ENCODE measurements at regions not wholly inside any gene's neighbourhood (a gene's known extent, or its start where the extent isn't known, plus 50 kb on each side); places are given as distances from the start of the nearest gene placed in this dataset.

DNA sequence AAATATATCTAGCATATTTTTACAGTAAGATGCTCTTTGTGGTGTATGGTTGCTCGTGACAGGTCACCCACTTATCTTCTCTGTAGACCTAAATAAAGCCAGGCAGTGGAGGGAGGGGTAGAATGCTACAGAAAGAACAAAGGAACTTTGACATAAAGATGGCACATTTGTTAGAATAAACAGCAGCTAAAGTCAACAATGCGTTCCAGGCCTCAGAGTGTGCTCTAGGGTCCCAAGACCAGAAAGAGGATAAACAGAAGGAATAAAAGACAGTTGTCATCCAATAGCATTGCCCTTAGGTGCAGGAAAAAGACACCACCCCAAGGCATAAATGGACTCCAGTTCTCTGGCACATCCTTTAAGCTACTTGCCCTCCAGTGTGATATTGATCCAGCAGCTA lies 523.0 kb upstream of the CDH11 start:
- TF ChIP-seq, protein P1, sequence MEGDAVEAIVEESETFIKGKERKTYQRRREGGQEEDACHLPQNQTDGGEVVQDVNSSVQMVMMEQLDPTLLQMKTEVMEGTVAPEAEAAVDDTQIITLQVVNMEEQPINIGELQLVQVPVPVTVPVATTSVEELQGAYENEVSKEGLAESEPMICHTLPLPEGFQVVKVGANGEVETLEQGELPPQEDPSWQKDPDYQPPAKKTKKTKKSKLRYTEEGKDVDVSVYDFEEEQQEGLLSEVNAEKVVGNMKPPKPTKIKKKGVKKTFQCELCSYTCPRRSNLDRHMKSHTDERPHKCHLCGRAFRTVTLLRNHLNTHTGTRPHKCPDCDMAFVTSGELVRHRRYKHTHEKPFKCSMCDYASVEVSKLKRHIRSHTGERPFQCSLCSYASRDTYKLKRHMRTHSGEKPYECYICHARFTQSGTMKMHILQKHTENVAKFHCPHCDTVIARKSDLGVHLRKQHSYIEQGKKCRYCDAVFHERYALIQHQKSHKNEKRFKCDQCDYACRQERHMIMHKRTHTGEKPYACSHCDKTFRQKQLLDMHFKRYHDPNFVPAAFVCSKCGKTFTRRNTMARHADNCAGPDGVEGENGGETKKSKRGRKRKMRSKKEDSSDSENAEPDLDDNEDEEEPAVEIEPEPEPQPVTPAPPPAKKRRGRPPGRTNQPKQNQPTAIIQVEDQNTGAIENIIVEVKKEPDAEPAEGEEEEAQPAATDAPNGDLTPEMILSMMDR (IDR thresholded peaks at IDR 0.05), result no peak
- no peaks in the 10 kb centered on the region for H3K4me1 Mint-ChIP-seq (ENCODE audit: low read depth)
- H3K4me3 Mint-ChIP-seq, result no peak overlapping the region
- H3K36me3 Mint-ChIP-seq (ENCODE audit: low read depth), result no peaks in the 10 kb centered on the region
- no peak overlapping the region for H3K27ac Mint-ChIP-seq
- H3K27me3 Mint-ChIP-seq (ENCODE audit: insufficient read depth), result no peaks in the 10 kb centered on the region; the same call in none of the 2 replicates
- no peak for DNase-seq
- H3K9me3 Mint-ChIP-seq, result no peaks in the 10 kb centered on the region

GRCh38 chr16:65641762-65642289 lies 520.0 kb upstream of the CDH11 start:
- Mint-ChIP-seq H3K4me3 (no peak overlapping the region), H3K36me3 (ENCODE audit: low read depth) (no peaks in the 10 kb centered on the region), H3K9me3 (no peaks in the 10 kb centered on the region), H3K4me1 (ENCODE audit: low read depth) (no peaks in the 10 kb centered on the region), H3K27ac (no peak overlapping the region), H3K27me3 (ENCODE audit: insufficient read depth) (peaks cover 12% of the 10 kb centered on the region)
- TF ChIP-seq, protein P1 (IDR thresholded peaks at IDR 0.05), result no peak
- no peak for DNase-seq

DNA sequence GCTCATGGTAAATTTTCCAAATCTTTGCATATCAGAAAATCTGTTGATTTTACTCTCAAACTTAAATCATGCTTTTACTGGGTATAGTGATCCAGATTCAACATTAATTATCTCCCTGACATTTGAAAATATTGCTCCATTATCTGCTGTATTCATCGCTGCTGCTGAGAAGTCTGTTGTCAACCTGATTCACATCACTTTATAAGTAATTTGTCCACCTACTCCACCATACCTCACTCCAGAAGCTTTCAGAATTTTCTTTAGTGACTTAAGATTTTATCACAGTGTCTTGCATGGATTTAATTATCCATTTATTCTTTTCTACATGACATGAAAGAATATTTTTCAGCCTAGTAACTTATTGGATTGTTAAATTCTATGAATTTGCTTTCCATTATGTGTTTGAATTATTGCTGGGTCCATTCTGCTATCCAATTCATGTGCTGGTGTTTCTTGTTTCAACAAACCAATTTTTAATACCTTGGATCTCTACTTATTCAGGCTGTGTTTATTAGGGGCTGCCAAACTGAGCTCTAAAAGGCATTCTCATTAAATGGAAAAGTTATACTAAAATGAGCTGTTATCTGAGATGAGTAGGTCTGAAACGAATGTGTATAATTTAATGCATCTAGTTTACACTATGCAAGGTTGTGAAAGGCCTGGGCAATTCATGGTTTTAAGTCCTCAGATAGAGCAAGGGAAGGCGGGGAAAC lies 519.3 kb upstream of the CDH11 start:
- TF ChIP-seq, protein P1 (IDR thresholded peaks at IDR 0.05), result no peak
- no peak overlapping the region for H3K4me3 Mint-ChIP-seq
- no peak for DNase-seq
- H3K9me3 Mint-ChIP-seq, result no peaks in the 10 kb centered on the region
- no peaks in the 10 kb centered on the region for H3K4me1 Mint-ChIP-seq (ENCODE audit: low read depth)
- H3K36me3 Mint-ChIP-seq (ENCODE audit: low read depth), result no peaks in the 10 kb centered on the region
- no peak overlapping the region for H3K27ac Mint-ChIP-seq
- peaks cover 15% of the 10 kb centered on the region for H3K27me3 Mint-ChIP-seq (ENCODE audit: insufficient read depth)

DNA sequence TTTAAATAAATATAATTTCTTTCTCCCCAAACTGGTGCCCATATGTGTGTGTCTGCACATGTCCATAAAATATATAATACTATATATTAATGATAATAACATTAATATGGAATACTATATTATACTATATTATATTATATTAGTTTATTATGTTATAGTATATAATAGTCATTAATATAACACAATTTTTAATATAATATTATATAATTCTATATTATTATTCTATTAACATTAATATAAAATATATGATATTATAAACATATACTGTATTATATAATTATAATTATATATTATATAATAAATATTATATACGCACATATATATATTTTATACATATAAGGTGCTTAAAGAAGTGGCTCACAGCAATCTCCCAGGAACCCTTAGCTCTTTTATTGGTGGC lies 513.0 kb upstream of the CDH11 start:
- no peak overlapping the region for H3K4me3 Mint-ChIP-seq
- H3K4me1 Mint-ChIP-seq (ENCODE audit: low read depth), result no peaks in the 10 kb centered on the region
- TF ChIP-seq, protein P1 (IDR thresholded peaks at IDR 0.05), result no peak
- no peak overlapping the region for H3K27ac Mint-ChIP-seq
- no peak for DNase-seq
- no peaks in the 10 kb centered on the region for H3K36me3 Mint-ChIP-seq (ENCODE audit: low read depth)
- no peaks in the 10 kb centered on the region for H3K9me3 Mint-ChIP-seq
- H3K27me3 Mint-ChIP-seq (ENCODE audit: insufficient read depth), result peaks cover 29% of the 10 kb centered on the region

GRCh38 chr16:65634291-65634690 lies 512.4 kb upstream of the CDH11 start:
- Mint-ChIP-seq H3K4me3 (no peak overlapping the region), H3K4me1 (ENCODE audit: low read depth) (no peaks in the 10 kb centered on the region), H3K27ac (no peak overlapping the region), H3K9me3 (no peaks in the 10 kb centered on the region), H3K36me3 (ENCODE audit: low read depth) (no peaks in the 10 kb centered on the region), H3K27me3 (ENCODE audit: insufficient read depth) (peaks cover 33% of the 10 kb centered on the region)
- no peak for DNase-seq
- TF ChIP-seq, protein P1 (IDR thresholded peaks at IDR 0.05), result no peak
